Gastroesophageal sphincter (tissue), 4 donors: ENCODE measurements at regions not wholly inside any gene's neighbourhood (a gene's known extent, or its start where the extent isn't known, plus 50 kb on each side); places are given as distances from the start of the nearest gene placed in this dataset.

Source experiments
- ATAC-seq: fragments of 150-250 bp; one replicate; pipeline ENCODE4 v1.9.1; 2016; ENCODE audit warnings: mild to moderate bottlenecking, moderate library complexity
- H3K27ac ChIP-seq, 4 donors: fragments of 200-600 bp; sonication (generic) in 3 of 4; 1 replicate in 3 of 4; 2 replicates in 1 of 4; pipeline ENCODE4 v1.5.1; 2016 to 2019
- H3K27me3 ChIP-seq: fragments of 200-600 bp; sonication (generic); one replicate; pipeline ENCODE4 v1.5.1; 2019
- H3K36me3 ChIP-seq, 2 donors: fragments of 200-600 bp; sonication (generic); one replicate each; pipeline ENCODE4 v1.5.1; 2019; ENCODE audit warnings: control low read depth in 1 of 2
- H3K4me1 ChIP-seq, 3 donors: fragments of 200-600 bp; sonication (generic); 1 replicate in 2 of 3; 2 replicates in 1 of 3; pipeline ENCODE4 v1.5.1; 2016 to 2019; ENCODE audit warnings: control low read depth in 2 of 3
- H3K4me3 ChIP-seq, 2 donors: fragments of 200-600 bp; sonication (generic); one replicate each; pipeline ENCODE4 v1.5.1; 2019; ENCODE audit warnings: mild to moderate bottlenecking in 1 of 2, moderate library complexity in 1 of 2
- H3K9me3 ChIP-seq, 3 donors: fragments of 200-600 bp; sonication (generic); one replicate each; pipeline ENCODE4 v1.5.1; 2017 to 2019; ENCODE audit warnings: control low read depth in 2 of 3
- EP300 ChIP-seq: sonication (generic); formaldehyde crosslinking; IDR thresholded peaks from one replicate; pipeline ENCODE4 v1.6.1; 2017; ENCODE audit warnings: antibody characterized with exemption, mild to moderate bottlenecking
- WGBS, 2 donors: methylation state at CpG; one replicate each; pipeline ENCODE4 v1.1.5; 2018; ENCODE audit warnings: low coverage in 1 of 2; 5-methylcytosine and 5-hydroxymethylcytosine counted together

DNA sequence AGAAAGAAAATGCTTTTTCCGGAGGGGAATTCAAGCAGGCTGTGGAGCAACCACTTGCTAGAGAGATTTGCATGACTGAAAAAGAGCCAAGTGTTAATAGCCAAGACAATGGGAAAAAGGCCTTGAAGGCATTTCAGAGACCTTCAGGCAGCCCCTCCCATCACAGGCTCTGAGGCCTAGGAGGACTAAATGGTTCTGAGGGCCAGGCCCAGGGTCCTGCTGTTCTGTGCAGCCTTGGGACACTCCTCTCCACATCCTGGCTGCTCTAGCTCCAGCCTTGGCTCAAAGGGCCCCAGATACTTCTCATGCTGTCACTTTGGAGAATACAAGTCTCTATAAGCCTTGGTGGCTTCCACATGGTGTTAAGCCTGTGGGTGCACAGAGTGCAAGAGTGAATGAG, 81.8 kb downstream of the B3GNT2 start:
- Histone ChIP-seq H3K4me1 (no peaks in the 10 kb centered on the region), H3K36me3 (no peaks in the 10 kb centered on the region), H3K9me3 (peaks cover 0 to 16% (median 0%) of the 10 kb centered on the region in 3 donors), H3K27me3 (no peaks in the 10 kb centered on the region), H3K27ac (no peak overlapping the region), H3K4me3 (no peak overlapping the region)
- WGBS, 2 donors = 88 to 100% methylated on average over 1 of the region's 1 CpG
- no peak for ATAC-seq
- TF ChIP-seq EP300 = no peak
